Kidney epithelial cell (primary cell): ENCODE measurements at regions not wholly inside any gene's neighbourhood (a gene's known extent, or its start where the extent isn't known, plus 50 kb on each side); places are given as distances from the start of the nearest gene placed in this dataset.
A peak's percentile ranks its signal among the peaks of the same experiment; 100 is the strongest.

Experiments used
- DNase-seq: peaks from one replicate; pipeline ENCODE4 v3.0.0-alpha.2; 2010; ENCODE audit warnings: low read depth
- H3K27me3 ChIP-seq: 2 replicates; pipeline ENCODE4 v1.6.0; 2011; ENCODE audit warnings: low read length; ENCODE audit not compliant: control insufficient read depth, insufficient read depth
- H3K36me3 ChIP-seq: 2 replicates; pipeline ENCODE4 v1.5.1; 2011; ENCODE audit warnings: low read length; ENCODE audit not compliant: control insufficient read depth, insufficient read depth
- H3K4me3 ChIP-seq: 2 replicates; pipeline ENCODE4 v1.5.1; 2011; ENCODE audit warnings: low read depth, mild to moderate bottlenecking, control low read depth, low read length
- CTCF ChIP-seq: IDR thresholded peaks from 2 replicates; pipeline ENCODE4 v1.5.1; 2011; ENCODE audit warnings: mild to moderate bottlenecking, moderate library complexity, low read length, control low read depth, inconsistent platforms; ENCODE audit not compliant: insufficient read depth, poor library complexity, severe bottlenecking

- Histone ChIP-seq H3K36me3 (no peaks in the 10 kb centered on the region), H3K27me3 (no peaks in the 10 kb centered on the region), H3K4me3 (no peak overlapping the region)
- TF ChIP-seq CTCF: peak; percentile 97
- peak; percentile 2 for DNase-seq
These were observed 222.0 kb upstream of the PDE10A start for GRCh38 chr6:165884813-165885765.

- Histone ChIP-seq H3K4me3 (no peak overlapping the region), H3K27me3 (no peaks in the 10 kb centered on the region), H3K36me3 (no peaks in the 10 kb centered on the region)
- TF ChIP-seq CTCF: no peak
- peak; percentile 16 for DNase-seq
These were observed 221.0 kb upstream of the PDE10A start for GRCh38 chr6:165883851-165884640.

- no peak for TF ChIP-seq CTCF
- H3K36me3 ChIP-seq: no peaks in the 10 kb centered on the region
- DNase-seq: no peak
These were observed 218.8 kb upstream of the PDE10A start for GRCh38 chr6:165881806-165882205.

GRCh38 chr6:165880686-165881085 is 217.6 kb upstream of the PDE10A start:
- H3K4me3 ChIP-seq: no peak overlapping the region
- no peaks in the 10 kb centered on the region for H3K27me3 ChIP-seq
- TF ChIP-seq CTCF: no peak
- no peak for DNase-seq
- H3K36me3 ChIP-seq: no peaks in the 10 kb centered on the region

More at GRCh38 chr6:165881806-165882205, 218.8 kb upstream of the PDE10A start:
- no peaks in the 10 kb centered on the region for H3K27me3 ChIP-seq
- H3K4me3 ChIP-seq: no peak overlapping the region

- H3K27me3 ChIP-seq: peaks cover 2% of the 10 kb centered on the region
- no peaks in the 10 kb centered on the region for H3K36me3 ChIP-seq
- no peak for TF ChIP-seq CTCF
- no peak overlapping the region for H3K4me3 ChIP-seq
- DNase-seq: no peak
These were observed 214.7 kb upstream of the PDE10A start for GRCh38 chr6:165877773-165878172.
